NCI-H82 (cell line): ENCODE measurements at regions not wholly inside any gene's neighbourhood (a gene's known extent, or its start where the extent isn't known, plus 50 kb on each side); places are given as distances from the start of the nearest gene placed in this dataset.
"Not testable (repeated sequence)": the region's sequence is repeated elsewhere in the genome, so short reads cannot be mapped to it uniquely, and the experiment has no call there.

Source experiments
- DNase-seq: peaks from one replicate; lab custom pipeline; 2025; lab: John Stamatoyannopoulos, UW

- DNase-seq: not testable (repeated sequence)
These were observed 167.2 kb downstream of the BCL2L11 start for GRCh38 chr2:111287646-111288568.

GRCh38 chr2:111290370-111290769, 169.7 kb downstream of the BCL2L11 start:
- not testable (repeated sequence) for DNase-seq

GRCh38 chr2:111291566-111291965, 170.9 kb downstream of the BCL2L11 start:
- DNase-seq: not testable (repeated sequence)

GRCh38 chr2:111292232-111292968, 171.7 kb downstream of the BCL2L11 start:
- not testable (repeated sequence) for DNase-seq

GRCh38 chr2:111294699-111295098, 174.0 kb downstream of the BCL2L11 start:
- not testable (repeated sequence) for DNase-seq

GRCh38 chr2:111296122-111296804, 175.5 kb downstream of the BCL2L11 start:
- not testable (repeated sequence) for DNase-seq

GRCh38 chr2:111297128-111297527, 176.4 kb downstream of the BCL2L11 start:
- not testable (repeated sequence) for DNase-seq

- DNase-seq: not testable (repeated sequence)
These were observed 178.2 kb downstream of the BCL2L11 start for GRCh38 chr2:111298927-111299326.

GRCh38 chr2:111299635-111300034, 178.9 kb downstream of the BCL2L11 start:
- not testable (repeated sequence) for DNase-seq

GRCh38 chr2:111301677-111302076, 181.0 kb downstream of the BCL2L11 start:
- DNase-seq: not testable (repeated sequence)

GRCh38 chr2:111302397-111303218, 181.9 kb downstream of the BCL2L11 start:
- not testable (repeated sequence) for DNase-seq

GRCh38 chr2:111307302-111307701, 186.6 kb downstream of the BCL2L11 start:
- DNase-seq: not testable (repeated sequence)

GRCh38 chr2:111309231-111310075, 188.7 kb downstream of the BCL2L11 start:
- DNase-seq: not testable (repeated sequence)

- DNase-seq: not testable (repeated sequence)
These were observed 189.7 kb downstream of the BCL2L11 start for GRCh38 chr2:111310395-111310794.

- DNase-seq: not testable (repeated sequence)
These were observed 190.9 kb downstream of the BCL2L11 start for GRCh38 chr2:111311568-111311967.

GRCh38 chr2:111312897-111313607, 192.3 kb downstream of the BCL2L11 start:
- not testable (repeated sequence) for DNase-seq

- DNase-seq: not testable (repeated sequence)
These were observed 193.0 kb downstream of the BCL2L11 start for GRCh38 chr2:111313711-111314110.

- DNase-seq: not testable (repeated sequence)
These were observed 194.6 kb downstream of the BCL2L11 start for GRCh38 chr2:111315188-111315917.

- DNase-seq: not testable (repeated sequence)
These were observed 195.6 kb downstream of the BCL2L11 start for GRCh38 chr2:111316221-111316741.
